SU-DHL-6 (cell line): ENCODE measurements at regions not wholly inside any gene's neighbourhood (a gene's known extent, or its start where the extent isn't known, plus 50 kb on each side); places are given as distances from the start of the nearest gene placed in this dataset.

Experiments
- H2AFZ ChIP-seq: fragments of 200-600 bp; sonication (generic); 2 replicates; pipeline ENCODE4 v1.6.1; 2014; ENCODE audit warnings: low read depth, mild to moderate bottlenecking, moderate library complexity, mixed read lengths, antibody characterized with exemption, low read length; ENCODE audit not compliant: severe bottlenecking
- H3F3A ChIP-seq: fragments of 200-600 bp; shearing (Covaris generic); 2 replicates; pipeline ENCODE4 v1.6.0; 2016; ENCODE audit warnings: antibody characterized with exemption, mild to moderate bottlenecking; ENCODE audit not compliant: insufficient read depth
- H3K27ac ChIP-seq: fragments of 200-600 bp; sonication (generic); 2 replicates; pipeline ENCODE4 v1.5.1; 2016; ENCODE audit warnings: low read depth, mild to moderate bottlenecking, low read length, moderate library complexity, mixed read lengths
- H3K27me3 ChIP-seq: fragments of 200-600 bp; sonication (generic), shearing (Covaris generic); 2 replicates; pipeline ENCODE4 v1.6.0; 2014; ENCODE audit warnings: mild to moderate bottlenecking, low read length
- H3K36me3 ChIP-seq: fragments of 200-600 bp; sonication (generic); 2 replicates; pipeline ENCODE4 v1.6.1; 2014; ENCODE audit warnings: mild to moderate bottlenecking, low read length, mixed read lengths
- H3K4me2 ChIP-seq: fragments of 300-600, 200-600 bp; shearing (Covaris generic), sonication (generic); 2 replicates; pipeline ENCODE4 v1.6.0; 2014; ENCODE audit warnings: low read length, low read depth, mild to moderate bottlenecking; ENCODE audit not compliant: poor library complexity, severe bottlenecking
- H3K4me3 ChIP-seq: fragments of 200-600 bp; sonication (generic); 2 replicates; pipeline ENCODE4 v1.5.1; 2014; ENCODE audit warnings: antibody characterized with exemption, low read length, mild to moderate bottlenecking, mixed read lengths; ENCODE audit not compliant: insufficient read depth, poor library complexity, severe bottlenecking
- H3K79me2 ChIP-seq: fragments of 200-600 bp; sonication (generic); 2 replicates; pipeline ENCODE4 v1.6.1; 2014; ENCODE audit warnings: mild to moderate bottlenecking, low read length, moderate library complexity; ENCODE audit not compliant: insufficient read depth
- H3K9ac ChIP-seq: fragments of 200-600 bp; sonication (generic); 2 replicates; pipeline ENCODE4 v1.7.0; 2014; ENCODE audit warnings: mild to moderate bottlenecking, low read length
- H3K9me2 ChIP-seq: fragments of 200-600 bp; sonication (generic); replicated peaks from 2 replicates; pipeline ENCODE4 v1.6.1; 2014; ENCODE audit warnings: low read length; ENCODE audit not compliant: insufficient read depth
- H3K9me3 ChIP-seq: fragments of 200-600 bp; sonication (generic); 2 replicates; pipeline ENCODE4 v1.6.1; 2014; ENCODE audit warnings: low read length, mixed read lengths; ENCODE audit not compliant: insufficient read depth
- H4K20me1 ChIP-seq: fragments of 200-600 bp; sonication (generic); 2 replicates; pipeline ENCODE4 v1.6.1; 2014; ENCODE audit warnings: low read depth, mild to moderate bottlenecking, antibody characterized with exemption, low read length, moderate library complexity, mixed read lengths
- CTCF ChIP-seq: fragments of 200-600 bp; sonication (generic); IDR thresholded peaks from one replicate; pipeline ENCODE4 v1.5.1; 2017; ENCODE audit warnings: antibody characterized with exemption, mild to moderate bottlenecking, low read length, moderate library complexity; ENCODE audit not compliant: insufficient read depth, poor library complexity, severe bottlenecking
- EZH2phosphoT487 ChIP-seq: fragments of 200-600 bp; sonication (generic), shearing (Covaris generic); conservative IDR thresholded peaks from 2 replicates; pipeline ENCODE4 v1.6.1; 2018; ENCODE audit warnings: mild to moderate bottlenecking, antibody characterized with exemption, low read length, moderate library complexity, mixed read lengths

- H4K20me1 ChIP-seq, result no peaks in the 10 kb centered on the region
- no peak overlapping the region for H3K4me2 ChIP-seq
- H3K9me2 ChIP-seq, result no peaks in the 10 kb centered on the region
- no peak overlapping the region for H3K4me3 ChIP-seq
- H3K9me3 ChIP-seq, result no peaks in the 10 kb centered on the region
- H3K9ac ChIP-seq, result no peak overlapping the region
- H3F3A ChIP-seq, result no peaks in the 10 kb centered on the region
- H3K36me3 ChIP-seq, result no peaks in the 10 kb centered on the region
- no peak overlapping the region for H3K27ac ChIP-seq
- H3K79me2 ChIP-seq, result no peaks in the 10 kb centered on the region
- H2AFZ ChIP-seq, result no peak overlapping the region
- no peaks in the 10 kb centered on the region for H3K27me3 ChIP-seq
- TF ChIP-seq CTCF (no peak), EZH2phosphoT487 (no peak)
These were observed 132.6 kb upstream of the HSD17B12 start for GRCh38 chr11:43547889-43548381.

- Histone ChIP-seq H4K20me1 (no peaks in the 10 kb centered on the region), H3K4me2 (no peak overlapping the region), H3K27me3 (no peaks in the 10 kb centered on the region), H3K36me3 (no peaks in the 10 kb centered on the region), H3K27ac (no peak overlapping the region), H3K9me2 (no peaks in the 10 kb centered on the region), H3K9ac (no peak overlapping the region), H3K4me3 (no peak overlapping the region), H3K79me2 (no peaks in the 10 kb centered on the region), H3F3A (no peaks in the 10 kb centered on the region), H2AFZ (no peak overlapping the region), H3K9me3 (no peaks in the 10 kb centered on the region)
- TF ChIP-seq EZH2phosphoT487 (no peak), CTCF (no peak)
These were observed 131.6 kb upstream of the HSD17B12 start for GRCh38 chr11:43548916-43549315.

GRCh38 chr11:43549624-43550023, 130.9 kb upstream of the HSD17B12 start:
- Histone ChIP-seq H3K4me3 (no peak overlapping the region), H3K36me3 (no peaks in the 10 kb centered on the region), H3K9me2 (no peaks in the 10 kb centered on the region), H3K4me2 (no peak overlapping the region), H3K27me3 (no peaks in the 10 kb centered on the region), H3K9ac (no peak overlapping the region), H3K27ac (no peak overlapping the region), H2AFZ (no peak overlapping the region), H3K9me3 (no peaks in the 10 kb centered on the region), H3F3A (no peaks in the 10 kb centered on the region), H4K20me1 (no peaks in the 10 kb centered on the region), H3K79me2 (no peaks in the 10 kb centered on the region)
- TF ChIP-seq CTCF, result no peak
- no peak for TF ChIP-seq EZH2phosphoT487
